ENCODE measurements at regions not wholly inside any gene's neighbourhood (a gene's known extent, or its start where the extent isn't known, plus 50 kb on each side); places are given as distances from the start of the nearest gene placed in this dataset. TPM values are rescaled to one million over a fixed set of nuclear protein-coding genes. Genes with fewer than 3 reads are reported as not detected.
"Not testable (repeated sequence)": the region's sequence is repeated elsewhere in the genome, so short reads cannot be mapped to it uniquely, and the experiment has no call there.

DNA sequence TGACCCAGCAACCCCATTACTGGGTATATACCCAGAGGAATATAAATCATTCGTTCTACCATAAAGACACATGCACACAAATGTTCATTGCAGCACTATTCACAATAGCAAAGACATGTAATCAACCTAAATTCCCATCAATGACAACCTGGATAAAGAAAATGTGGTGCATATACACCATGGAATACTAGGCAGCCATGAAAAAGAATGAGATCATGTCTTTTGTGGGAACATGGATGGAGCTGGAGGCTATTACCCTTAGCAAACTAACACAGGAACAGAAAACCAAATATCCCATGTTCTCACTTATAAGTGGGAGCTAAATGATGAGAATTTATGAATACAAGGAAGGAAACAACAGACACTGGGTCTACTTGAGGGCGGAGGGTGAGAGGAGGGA lies 53.7 kb upstream of the ALG13 start:
- CTCF ChIA-PET; dilution Hi-C loops (cut with HindIII; ENCODE audit: low sequenced_read_pairs, unreplicated experiment); H3K9me3 ChIP-seq (ENCODE audit: control insufficient read depth, insufficient read depth, low read length): not testable (repeated sequence)

More for the DNA sequence above, 53.7 kb upstream of the ALG13 start:
- H3K9me1 ChIP-seq (ENCODE audit: insufficient read depth, low read length); H3K14ac ChIP-seq (replicated peaks; ENCODE audit: low read depth, low read length); H2AFZ ChIP-seq (replicated peaks; ENCODE audit: low read length, poor library complexity); H3K18ac ChIP-seq (ENCODE audit: low read depth, low read length); H2AK5ac ChIP-seq (ENCODE audit: low read depth, low read length); H3K4me3 ChIP-seq (ENCODE audit: insufficient read depth, low read depth, low read length); H3K36me3 ChIP-seq (ENCODE audit: control insufficient read depth, insufficient read depth, low read length); H3K27me3 ChIP-seq (ENCODE audit: control insufficient read depth, insufficient read depth, low read length); H2AK9ac ChIP-seq (replicated peaks; ENCODE audit: low read depth, low read length, poor library complexity); H4K5ac ChIP-seq (ENCODE audit: low read depth, low read length); H4K20me1 ChIP-seq (ENCODE audit: insufficient read depth, low read length); in situ Hi-C loops (cut with MboI; ENCODE audit: low sequenced_read_pairs); H2BK20ac ChIP-seq (ENCODE audit: low read depth, low read length); H3K4ac ChIP-seq (ENCODE audit: low read depth, low read length); H2BK120ac ChIP-seq (ENCODE audit: low read depth, low read length); H3K56ac ChIP-seq (ENCODE audit: extremely low read depth, insufficient read depth, low read length); H3K4me1 ChIP-seq (ENCODE audit: control insufficient read depth, insufficient read depth, low read length); H2BK15ac ChIP-seq (ENCODE audit: low read depth, low read length); H3K27ac ChIP-seq (ENCODE audit: insufficient read depth, low read length); H3K23ac ChIP-seq (ENCODE audit: low read depth, low read length); H3K9ac ChIP-seq (ENCODE audit: low read depth, low read length); H3K79me1 ChIP-seq (ENCODE audit: low read depth in 1 of 2, low read length in 2 of 2); BruUV-seq (replicated peaks); H4K8ac ChIP-seq (ENCODE audit: low read depth in 2 of 2, low read length in 2 of 2); DNase-seq; ATAC-seq (ENCODE audit: low read depth); H3K4me2 ChIP-seq (ENCODE audit: low read depth, low read length); H4K91ac ChIP-seq (ENCODE audit: insufficient read depth, low read depth, low read length); POLR2A ChIA-PET (ENCODE audit: unreplicated experiment); intact Hi-C loops (cut with micrococcal nuclease); H2BK5ac ChIP-seq (ENCODE audit: low read depth, low read length, poor library complexity, severe bottlenecking): not testable (repeated sequence)
- WGBS, 2 experiments (ENCODE audit: extremely low coverage in 2 of 2, insufficient read length in 1 of 2) = no CpG with 5 or more reads among the region's 2 CpGs

Small RNA genes lying in the stretch of these regions (microRNA-seq; reads per million reads assigned to microRNA genes)
- gene AL589880.1 (ENCODE audit: insufficient read depth, insufficient read length) = not detected

Small RNA genes lying in the stretch of these regions (small RNA-seq; reads per million reads assigned to genes)
- gene AL589880.1 = 0 reads per million in 5 experiments

Data from IMR-90 (cell line).